WTC11 (cell line): ENCODE measurements at regions not wholly inside any gene's neighbourhood (a gene's known extent, or its start where the extent isn't known, plus 50 kb on each side); places are given as distances from the start of the nearest gene placed in this dataset.

ENCODE experiments used
- ATAC-seq: fragments of 200-7000 bp; cut with Tn5 transposase; 2 replicates; pipeline ENCODE4 v1.10.0; 2021; ENCODE audit warnings: mild to moderate bottlenecking, moderate library complexity
- CTCF ChIA-PET: fragments of 300-600 bp; sonication (Branson Sonifier 250); formaldehyde crosslinking; loops from one replicate; lab custom pipeline; 2021; ENCODE audit warnings: antibody characterized with exemption; lab: Charles Lee
- POLR2A ChIA-PET: fragments of 350-600 bp; sonication (Branson Sonifier 250); formaldehyde crosslinking; loops from one replicate; lab custom pipeline; 2021; ENCODE audit warnings: antibody characterized with exemption; lab: Charles Lee
- DNase-seq: peaks from one replicate; pipeline ENCODE4 v3.0.0; 2021; ENCODE audit warnings: low spot score
- H3K27ac Mint-ChIP-seq: 2 replicates; pipeline ENCODE4 v1.8.0; 2021; ENCODE audit warnings: mixed read lengths
- H3K27me3 Mint-ChIP-seq: 2 replicates; pipeline ENCODE4 v1.8.0; 2021; ENCODE audit warnings: low read depth, mild to moderate bottlenecking, moderate library complexity, mixed read lengths
- H3K36me3 Mint-ChIP-seq: 2 replicates; pipeline ENCODE4 v1.8.0; 2021; ENCODE audit warnings: mixed read lengths
- H3K4me1 Mint-ChIP-seq: 2 replicates; pipeline ENCODE4 v1.8.0; 2022; ENCODE audit warnings: mixed read lengths
- H3K4me3 Mint-ChIP-seq: 2 replicates; pipeline ENCODE4 v1.8.0; 2021; ENCODE audit warnings: mild to moderate bottlenecking, moderate library complexity, mixed read lengths
- H3K9me3 Mint-ChIP-seq: 2 replicates; pipeline ENCODE4 v1.8.0; 2021; ENCODE audit warnings: mixed read lengths
- ERG ChIP-seq: fragments of 250-450 bp; sonication (Bioruptor Pico); IDR thresholded peaks from 2 replicates; pipeline ENCODE4 v1.8.0; 2021; ENCODE audit warnings: mild to moderate bottlenecking
- ESRRA ChIP-seq: sonication (generic); formaldehyde crosslinking; IDR thresholded peaks from 2 replicates; pipeline ENCODE4 v1.8.1; 2022; ENCODE audit warnings: mild to moderate bottlenecking, missing genetic modification reagents, borderline replicate concordance
- GTF2I ChIP-seq: fragments of 250-450 bp; sonication (Bioruptor Pico); conservative IDR thresholded peaks from 2 replicates; pipeline ENCODE4 v1.4.0; 2021; ENCODE audit warnings: mild to moderate bottlenecking
- HMGXB4 ChIP-seq: sonication (generic); formaldehyde crosslinking; IDR thresholded peaks from 2 replicates; pipeline ENCODE4 v1.8.1; 2023; ENCODE audit warnings: mild to moderate bottlenecking, moderate library complexity, missing genetic modification reagents
- IRF2 ChIP-seq: sonication (generic); formaldehyde crosslinking; IDR thresholded peaks from 2 replicates; pipeline ENCODE4 v1.8.0; 2022; ENCODE audit warnings: low read depth, missing genetic modification reagents, borderline replicate concordance
- JAZF1 ChIP-seq: fragments of 250-450 bp; sonication (Bioruptor Pico); IDR thresholded peaks from 2 replicates; pipeline ENCODE4 v1.9.0; 2021; ENCODE audit warnings: moderate library complexity, mild to moderate bottlenecking, inconsistent platforms
- NFATC4 ChIP-seq: fragments of 250-450 bp; sonication (Bioruptor Pico); IDR thresholded peaks from 2 replicates; pipeline ENCODE4 v1.9.0; 2021; ENCODE audit warnings: mild to moderate bottlenecking
- NFE2L1 ChIP-seq: sonication (generic); formaldehyde crosslinking; IDR thresholded peaks from 2 replicates; pipeline ENCODE4 v1.8.1; 2023; ENCODE audit warnings: missing genetic modification reagents
- NR2C2 ChIP-seq: sonication (generic); formaldehyde crosslinking; IDR thresholded peaks from 2 replicates; pipeline ENCODE4 v1.8.0; 2022; ENCODE audit warnings: mild to moderate bottlenecking, missing genetic modification reagents
- OVOL2 ChIP-seq: fragments of 250-450 bp; sonication (Bioruptor Pico); IDR thresholded peaks from 2 replicates; pipeline ENCODE4 v1.9.0; 2021; ENCODE audit warnings: mild to moderate bottlenecking, borderline replicate concordance
- PRRX2 ChIP-seq: fragments of 250-450 bp; sonication (Bioruptor Pico); IDR thresholded peaks from 2 replicates; pipeline ENCODE4 v1.8.0; 2021; ENCODE audit warnings: mild to moderate bottlenecking
- SMAD3 ChIP-seq: sonication (generic); formaldehyde crosslinking; IDR thresholded peaks from 2 replicates; pipeline ENCODE4 v1.8.0; 2022; ENCODE audit warnings: missing genetic modification reagents, mild to moderate bottlenecking, borderline replicate concordance
- TP53 ChIP-seq: sonication (generic); formaldehyde crosslinking; IDR thresholded peaks from 2 replicates; pipeline ENCODE4 v1.8.1; 2023; ENCODE audit warnings: mild to moderate bottlenecking, missing genetic modification reagents
- ZMAT4 ChIP-seq: fragments of 250-450 bp; sonication (Bioruptor Pico); IDR thresholded peaks from 2 replicates; pipeline ENCODE4 v1.9.0; 2021; ENCODE audit warnings: mild to moderate bottlenecking
- ZNF121 ChIP-seq: sonication (generic); formaldehyde crosslinking; IDR thresholded peaks from 2 replicates; pipeline ENCODE4 v1.8.0; 2023; ENCODE audit warnings: missing genetic modification reagents
- ZNF317 ChIP-seq: sonication (generic); formaldehyde crosslinking; IDR thresholded peaks from 2 replicates; pipeline ENCODE4 v1.8.1; 2023; ENCODE audit warnings: low read depth, mild to moderate bottlenecking, moderate library complexity, missing genetic modification reagents, borderline replicate concordance
- ZNF425 ChIP-seq: fragments of 250-450 bp; sonication (Bioruptor Pico); conservative IDR thresholded peaks from 2 replicates; pipeline ENCODE4 v1.9.0; 2021; ENCODE audit warnings: mild to moderate bottlenecking
- ZSCAN18 ChIP-seq: fragments of 250-450 bp; sonication (Bioruptor Pico); IDR thresholded peaks from 2 replicates; pipeline ENCODE4 v2.1.2; 2022; ENCODE audit warnings: mild to moderate bottlenecking, moderate library complexity
- TF ChIP-seq, protein P1 (sequence below): sonication (generic); formaldehyde crosslinking; IDR thresholded peaks from 2 replicates; pipeline ENCODE4 v1.8.0; 2022; ENCODE audit warnings: mild to moderate bottlenecking, missing genetic modification reagents
- TF ChIP-seq, protein P2 (sequence below): sonication (generic); formaldehyde crosslinking; IDR thresholded peaks from 2 replicates; pipeline ENCODE4 v1.8.1; 2022; ENCODE audit warnings: missing genetic modification reagents, borderline replicate concordance
- TF ChIP-seq, protein P3 (sequence below): sonication (generic); formaldehyde crosslinking; IDR thresholded peaks from 2 replicates; pipeline ENCODE4 v1.8.0; 2022; ENCODE audit warnings: mild to moderate bottlenecking, missing genetic modification reagents

GRCh38 chr3:145869958-145870357 is 291.0 kb downstream of the PLOD2 start:
- CTCF ChIA-PET = no interaction called here
- POLR2A ChIA-PET = no interaction called here

DNA sequence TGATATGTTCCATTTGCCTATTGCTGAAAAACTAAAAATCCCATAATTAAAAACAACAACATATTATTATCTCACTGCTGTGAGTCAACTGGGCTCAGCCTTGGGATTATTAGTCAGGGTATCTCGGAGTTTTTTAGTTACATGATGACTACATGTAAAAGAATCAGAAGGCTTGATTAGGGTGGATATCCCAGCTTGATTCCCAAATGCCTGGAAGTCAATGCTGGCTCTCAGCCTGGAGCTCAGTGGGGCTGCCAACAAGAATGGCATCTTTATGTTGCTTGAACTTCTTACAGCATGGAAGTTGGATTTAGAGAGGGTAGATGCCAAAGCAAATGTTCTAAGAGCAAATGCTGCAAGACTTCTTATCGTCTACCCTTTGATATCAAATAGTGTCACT is 278.5 kb downstream of the PLOD2 start:
- ChIA-PET CTCF (no interaction called here), POLR2A (no interaction called here)
- Mint-ChIP-seq H3K4me3 (no peak overlapping the region), H3K4me1 (no peaks in the 10 kb centered on the region), H3K27me3 (no peaks in the 10 kb centered on the region), H3K36me3 (no peaks in the 10 kb centered on the region), H3K9me3 (peaks cover 10% of the 10 kb centered on the region; the same call in 1 of the 2 replicates), H3K27ac (no peak overlapping the region)
- no peak for ATAC-seq
- no peak for DNase-seq
- no peak for TF ChIP-seq ZSCAN18 (CRISPR knock-in tag)
- TF ChIP-seq NFATC4 (CRISPR knock-in tag) = no peak
- no peak for TF ChIP-seq HMGXB4 (CRISPR knock-in tag)
- no peak for TF ChIP-seq NR2C2 (CRISPR knock-in tag)
- no peak for TF ChIP-seq SMAD3 (CRISPR knock-in tag)
- TF ChIP-seq GTF2I = no peak
- TF ChIP-seq, protein P1, sequence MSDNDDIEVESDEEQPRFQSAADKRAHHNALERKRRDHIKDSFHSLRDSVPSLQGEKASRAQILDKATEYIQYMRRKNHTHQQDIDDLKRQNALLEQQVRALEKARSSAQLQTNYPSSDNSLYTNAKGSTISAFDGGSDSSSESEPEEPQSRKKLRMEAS (CRISPR knock-in tag) = no peak
- no peak for TF ChIP-seq ERG (CRISPR knock-in tag)
- TF ChIP-seq NFE2L1 (CRISPR knock-in tag) = no peak

More at GRCh38 chr3:145869958-145870357, 291.0 kb downstream of the PLOD2 start:
- TF ChIP-seq HMGXB4 (CRISPR knock-in tag) (no peak), ZNF121 (CRISPR knock-in tag) (no peak), ZNF425 (no peak), IRF2 (CRISPR knock-in tag) (no peak), JAZF1 (no peak), PRRX2 (no peak), ZNF317 (CRISPR knock-in tag) (no peak), ZMAT4 (no peak), NR2C2 (CRISPR knock-in tag) (no peak), TP53 (no peak), OVOL2 (CRISPR knock-in tag) (no peak), ESRRA (CRISPR knock-in tag) (no peak)
- TF ChIP-seq, protein P2, sequence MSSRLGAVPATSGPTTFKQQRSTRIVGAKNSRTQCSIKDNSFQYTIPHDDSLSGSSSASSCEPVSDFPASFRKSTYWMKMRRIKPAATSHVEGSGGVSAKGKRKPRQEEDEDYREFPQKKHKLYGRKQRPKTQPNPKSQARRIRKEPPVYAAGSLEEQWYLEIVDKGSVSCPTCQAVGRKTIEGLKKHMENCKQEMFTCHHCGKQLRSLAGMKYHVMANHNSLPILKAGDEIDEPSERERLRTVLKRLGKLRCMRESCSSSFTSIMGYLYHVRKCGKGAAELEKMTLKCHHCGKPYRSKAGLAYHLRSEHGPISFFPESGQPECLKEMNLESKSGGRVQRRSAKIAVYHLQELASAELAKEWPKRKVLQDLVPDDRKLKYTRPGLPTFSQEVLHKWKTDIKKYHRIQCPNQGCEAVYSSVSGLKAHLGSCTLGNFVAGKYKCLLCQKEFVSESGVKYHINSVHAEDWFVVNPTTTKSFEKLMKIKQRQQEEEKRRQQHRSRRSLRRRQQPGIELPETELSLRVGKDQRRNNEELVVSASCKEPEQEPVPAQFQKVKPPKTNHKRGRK (CRISPR knock-in tag) = no peak
- TF ChIP-seq, protein P3, sequence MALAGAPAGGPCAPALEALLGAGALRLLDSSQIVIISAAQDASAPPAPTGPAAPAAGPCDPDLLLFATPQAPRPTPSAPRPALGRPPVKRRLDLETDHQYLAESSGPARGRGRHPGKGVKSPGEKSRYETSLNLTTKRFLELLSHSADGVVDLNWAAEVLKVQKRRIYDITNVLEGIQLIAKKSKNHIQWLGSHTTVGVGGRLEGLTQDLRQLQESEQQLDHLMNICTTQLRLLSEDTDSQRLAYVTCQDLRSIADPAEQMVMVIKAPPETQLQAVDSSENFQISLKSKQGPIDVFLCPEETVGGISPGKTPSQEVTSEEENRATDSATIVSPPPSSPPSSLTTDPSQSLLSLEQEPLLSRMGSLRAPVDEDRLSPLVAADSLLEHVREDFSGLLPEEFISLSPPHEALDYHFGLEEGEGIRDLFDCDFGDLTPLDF = no peak
- no peak overlapping the region for H3K4me3 Mint-ChIP-seq
- ATAC-seq = no peak
- H3K27ac Mint-ChIP-seq = peak overlapping the region; percentile 84
- no peak for DNase-seq
- peaks cover 8% of the 10 kb centered on the region for H3K9me3 Mint-ChIP-seq
- H3K27me3 Mint-ChIP-seq = no peaks in the 10 kb centered on the region
- peaks cover 8% of the 10 kb centered on the region for H3K4me1 Mint-ChIP-seq
- no peaks in the 10 kb centered on the region for H3K36me3 Mint-ChIP-seq
